ENCODE measurements at regions not wholly inside any gene's neighbourhood (a gene's known extent, or its start where the extent isn't known, plus 50 kb on each side); places are given as distances from the start of the nearest gene placed in this dataset.

- ChIA-PET CTCF (no interaction called here), POLR2A (no interaction called here)
- no peak for DNase-seq (ENCODE audit: extremely low spot score)
- no peak for TF ChIP-seq CTCF (IDR thresholded peaks at IDR 0.05; ENCODE audit: control extremely low read depth, extremely low read depth, low read depth, missing control alignments)
These were observed 597.2 kb downstream of the EDEM1 start for GRCh38 chr3:5784690-5785089.

GRCh38 chr3:5787861-5788488 lies 600.5 kb downstream of the EDEM1 start:
- no peak for DNase-seq (ENCODE audit: extremely low spot score)
- peak; percentile 23 for TF ChIP-seq CTCF (IDR thresholded peaks at IDR 0.05; ENCODE audit: control extremely low read depth, extremely low read depth, low read depth, missing control alignments)
- CTCF ChIA-PET, result interaction anchor here (0.8 to 2.0 kb wide), 2 partner anchors 18 to 26 kb away, joined by 3 to 5 read pairs; no protein-coding TSS in a partner anchor
- POLR2A ChIA-PET, result no interaction called here

- no peak for TF ChIP-seq CTCF (IDR thresholded peaks at IDR 0.05; ENCODE audit: control extremely low read depth, extremely low read depth, low read depth, missing control alignments)
- POLR2A ChIA-PET, result no interaction called here
- DNase-seq (ENCODE audit: extremely low spot score), result no peak
- CTCF ChIA-PET, result interaction anchor here (1.1 to 2.0 kb wide), 2 partner anchors 9 to 17 kb away, joined by 3 to 5 read pairs; no protein-coding TSS in a partner anchor
These were observed 601.0 kb downstream of the EDEM1 start for GRCh38 chr3:5788496-5788895.

- TF ChIP-seq CTCF (IDR thresholded peaks at IDR 0.05; ENCODE audit: control extremely low read depth, extremely low read depth, low read depth, missing control alignments), result no peak
- POLR2A ChIA-PET, result no interaction called here
- DNase-seq (ENCODE audit: extremely low spot score), result no peak
- CTCF ChIA-PET, result no interaction called here
These were observed 604.1 kb downstream of the EDEM1 start for GRCh38 chr3:5791558-5791957.

- ChIA-PET POLR2A (no interaction called here), CTCF (no interaction called here)
- no peak for TF ChIP-seq CTCF (IDR thresholded peaks at IDR 0.05; ENCODE audit: control extremely low read depth, extremely low read depth, low read depth, missing control alignments)
- no peak for DNase-seq (ENCODE audit: extremely low spot score)
These were observed 609.0 kb downstream of the EDEM1 start for GRCh38 chr3:5796541-5796940.

- POLR2A ChIA-PET, result no interaction called here
- TF ChIP-seq CTCF (IDR thresholded peaks at IDR 0.05; ENCODE audit: control extremely low read depth, extremely low read depth, low read depth, missing control alignments), result no peak
- CTCF ChIA-PET, result no interaction called here
- DNase-seq (ENCODE audit: extremely low spot score), result no peak
These were observed 611.3 kb downstream of the EDEM1 start for GRCh38 chr3:5798809-5799208.
